ENCODE measurements at regions not wholly inside any gene's neighbourhood (a gene's known extent, or its start where the extent isn't known, plus 50 kb on each side); places are given as distances from the start of the nearest gene placed in this dataset.

DNA sequence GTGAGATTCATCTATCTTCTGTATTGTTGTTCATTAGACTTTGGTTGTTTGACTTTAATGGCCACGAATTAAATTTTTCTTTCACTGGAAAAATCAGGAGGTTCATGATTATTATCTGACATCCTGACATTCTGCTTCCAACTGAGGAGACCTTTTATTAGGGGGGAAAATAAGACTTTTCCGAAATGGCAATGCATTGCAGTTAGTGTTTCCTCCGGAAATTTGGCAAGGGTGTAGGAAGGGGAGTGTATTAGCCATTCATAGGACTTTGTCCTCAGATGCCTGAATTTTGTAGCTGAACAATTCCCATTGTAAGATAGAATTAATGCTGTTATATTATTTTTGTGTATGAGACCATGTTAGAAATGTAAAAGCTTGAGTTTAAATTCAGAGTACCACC lies 450.6 kb upstream of the TGFBR2 start:
- Mint-ChIP-seq H3K9me3 (ENCODE audit: unreplicated experiment) (no peaks in the 10 kb centered on the region), H3K36me3 (ENCODE audit: unreplicated experiment) (no peaks in the 10 kb centered on the region), H3K27ac (ENCODE audit: unreplicated experiment) (no peak overlapping the region), H3K4me3 (ENCODE audit: unreplicated experiment) (no peak overlapping the region), H3K4me1 (ENCODE audit: low read depth, unreplicated experiment) (no peaks in the 10 kb centered on the region), H3K27me3 (ENCODE audit: unreplicated experiment) (no peaks in the 10 kb centered on the region)
- DNase-seq, result no peak
- no peak for TF ChIP-seq CTCF (IDR thresholded peaks at IDR 0.05; ENCODE audit: partially characterized antibody, unreplicated experiment)

DNA sequence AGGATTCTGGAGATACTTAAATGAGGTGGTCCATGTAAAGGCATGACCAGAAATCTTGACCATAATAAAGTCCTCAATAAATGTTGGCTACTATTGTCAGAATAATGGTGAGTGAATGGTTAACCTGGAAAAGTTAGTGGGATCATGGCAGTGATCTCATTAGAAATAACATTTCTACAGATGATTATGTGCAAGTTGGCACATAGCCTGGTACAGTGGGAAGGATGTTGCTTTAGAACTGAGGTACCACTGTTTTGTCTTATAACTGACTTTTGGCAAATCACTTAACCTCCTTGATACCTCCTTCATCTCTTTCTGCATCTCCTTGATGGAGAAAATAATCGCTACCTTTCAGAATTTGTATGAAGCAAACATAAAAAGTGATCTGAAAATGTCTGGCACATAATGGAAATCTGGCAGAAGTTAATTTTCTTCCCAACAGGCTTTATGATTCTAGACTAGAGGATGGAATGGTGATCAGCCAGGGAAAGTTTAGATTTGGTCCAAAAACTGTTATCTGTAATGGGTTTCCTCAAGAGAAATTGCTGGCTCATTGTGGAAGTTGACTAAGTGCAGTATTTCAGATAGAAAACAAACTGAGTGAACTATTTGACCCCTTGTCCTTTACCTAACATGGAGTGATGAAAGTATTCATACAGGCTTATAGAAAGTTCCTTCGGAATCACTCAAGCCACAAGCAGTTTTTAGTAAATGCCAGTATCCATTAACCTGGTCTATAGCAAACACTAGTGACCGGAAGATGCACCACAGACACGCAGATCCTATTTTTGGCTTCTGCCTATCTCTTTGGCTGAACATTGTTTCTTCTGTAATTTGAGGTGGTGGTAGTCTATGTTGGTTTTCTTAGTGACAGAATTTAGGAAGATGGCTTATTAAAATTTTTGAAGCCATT lies 449.6 kb upstream of the TGFBR2 start:
- no peak for DNase-seq
- no peaks in the 10 kb centered on the region for H3K9me3 Mint-ChIP-seq (ENCODE audit: unreplicated experiment)
- H3K4me3 Mint-ChIP-seq (ENCODE audit: unreplicated experiment), result no peak overlapping the region
- H3K36me3 Mint-ChIP-seq (ENCODE audit: unreplicated experiment), result no peaks in the 10 kb centered on the region
- H3K27ac Mint-ChIP-seq (ENCODE audit: unreplicated experiment), result no peak overlapping the region
- TF ChIP-seq CTCF (IDR thresholded peaks at IDR 0.05; ENCODE audit: partially characterized antibody, unreplicated experiment), result no peak
- no peaks in the 10 kb centered on the region for H3K4me1 Mint-ChIP-seq (ENCODE audit: low read depth, unreplicated experiment)
- no peaks in the 10 kb centered on the region for H3K27me3 Mint-ChIP-seq (ENCODE audit: unreplicated experiment)

GRCh38 chr3:30161375-30161774 lies 445.0 kb upstream of the TGFBR2 start:
- Mint-ChIP-seq H3K27ac (ENCODE audit: unreplicated experiment) (no peak overlapping the region), H3K27me3 (ENCODE audit: unreplicated experiment) (no peaks in the 10 kb centered on the region), H3K4me3 (ENCODE audit: unreplicated experiment) (no peak overlapping the region), H3K4me1 (ENCODE audit: low read depth, unreplicated experiment) (no peaks in the 10 kb centered on the region), H3K9me3 (ENCODE audit: unreplicated experiment) (no peaks in the 10 kb centered on the region), H3K36me3 (ENCODE audit: unreplicated experiment) (no peaks in the 10 kb centered on the region)
- no peak for DNase-seq
- TF ChIP-seq CTCF (IDR thresholded peaks at IDR 0.05; ENCODE audit: partially characterized antibody, unreplicated experiment), result no peak

GRCh38 chr3:30162579-30162978 lies 443.8 kb upstream of the TGFBR2 start:
- Mint-ChIP-seq H3K27ac (ENCODE audit: unreplicated experiment) (no peak overlapping the region), H3K36me3 (ENCODE audit: unreplicated experiment) (no peaks in the 10 kb centered on the region), H3K4me1 (ENCODE audit: low read depth, unreplicated experiment) (no peaks in the 10 kb centered on the region), H3K4me3 (ENCODE audit: unreplicated experiment) (no peak overlapping the region), H3K9me3 (ENCODE audit: unreplicated experiment) (no peaks in the 10 kb centered on the region), H3K27me3 (ENCODE audit: unreplicated experiment) (no peaks in the 10 kb centered on the region)
- DNase-seq, result no peak
- no peak for TF ChIP-seq CTCF (IDR thresholded peaks at IDR 0.05; ENCODE audit: partially characterized antibody, unreplicated experiment)

- no peaks in the 10 kb centered on the region for H3K9me3 Mint-ChIP-seq (ENCODE audit: unreplicated experiment)
- H3K4me1 Mint-ChIP-seq (ENCODE audit: low read depth, unreplicated experiment), result no peaks in the 10 kb centered on the region
- TF ChIP-seq CTCF (IDR thresholded peaks at IDR 0.05; ENCODE audit: partially characterized antibody, unreplicated experiment), result no peak
- H3K27ac Mint-ChIP-seq (ENCODE audit: unreplicated experiment), result no peak overlapping the region
- no peak for DNase-seq
- H3K36me3 Mint-ChIP-seq (ENCODE audit: unreplicated experiment), result no peaks in the 10 kb centered on the region
- no peak overlapping the region for H3K4me3 Mint-ChIP-seq (ENCODE audit: unreplicated experiment)
- H3K27me3 Mint-ChIP-seq (ENCODE audit: unreplicated experiment), result no peaks in the 10 kb centered on the region
Measured at GRCh38 chr3:30166535-30166934, 439.9 kb upstream of the TGFBR2 start.
